Right lung (tissue), 2 donors: ENCODE measurements at regions not wholly inside any gene's neighbourhood (a gene's known extent, or its start where the extent isn't known, plus 50 kb on each side); places are given as distances from the start of the nearest gene placed in this dataset.

Source experiments
- DNase-seq, 2 donors: peaks; one replicate each; pipeline ENCODE4 v3.0.0-alpha.2; 2013

DNA sequence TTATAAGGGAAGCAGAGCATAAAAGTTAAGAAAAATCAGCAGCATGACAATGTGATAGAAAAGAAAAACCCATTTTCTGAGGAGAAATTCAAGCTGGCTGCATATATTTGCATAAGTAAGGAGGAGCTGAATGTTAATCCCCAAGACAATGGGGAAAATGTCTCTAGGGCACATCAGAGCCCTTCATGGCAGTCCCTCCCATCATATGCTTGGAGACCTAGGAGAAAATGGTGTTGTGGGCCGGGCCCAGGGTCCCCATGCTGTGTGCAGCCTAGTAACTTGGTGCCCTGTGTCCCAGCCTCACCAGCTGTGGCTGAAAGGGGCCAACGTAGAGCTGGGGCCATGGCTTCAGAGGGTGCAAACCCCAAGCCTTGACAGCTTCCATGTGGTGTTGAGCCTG is 100.6 kb upstream of the PLPPR4 start:
- no peak for DNase-seq

DNA sequence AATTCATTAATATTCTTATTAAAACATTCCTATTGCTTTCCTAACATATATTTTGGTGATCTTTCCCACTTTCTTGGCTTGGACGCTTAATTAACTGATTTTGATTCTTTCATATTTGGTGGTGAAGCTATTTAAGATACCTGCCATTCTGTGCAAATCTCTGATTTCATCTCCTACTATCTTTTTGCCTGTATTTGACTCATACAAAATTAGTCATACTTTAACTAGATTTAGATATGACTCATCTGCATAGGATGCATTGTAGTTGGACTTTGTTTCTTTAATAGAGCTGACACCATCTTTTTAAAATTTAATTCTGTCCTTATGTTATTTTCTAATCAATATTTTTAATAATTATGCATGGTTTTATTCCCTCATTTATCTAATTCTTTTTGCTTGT is 93.8 kb upstream of the PLPPR4 start:
- no peak for DNase-seq

DNA sequence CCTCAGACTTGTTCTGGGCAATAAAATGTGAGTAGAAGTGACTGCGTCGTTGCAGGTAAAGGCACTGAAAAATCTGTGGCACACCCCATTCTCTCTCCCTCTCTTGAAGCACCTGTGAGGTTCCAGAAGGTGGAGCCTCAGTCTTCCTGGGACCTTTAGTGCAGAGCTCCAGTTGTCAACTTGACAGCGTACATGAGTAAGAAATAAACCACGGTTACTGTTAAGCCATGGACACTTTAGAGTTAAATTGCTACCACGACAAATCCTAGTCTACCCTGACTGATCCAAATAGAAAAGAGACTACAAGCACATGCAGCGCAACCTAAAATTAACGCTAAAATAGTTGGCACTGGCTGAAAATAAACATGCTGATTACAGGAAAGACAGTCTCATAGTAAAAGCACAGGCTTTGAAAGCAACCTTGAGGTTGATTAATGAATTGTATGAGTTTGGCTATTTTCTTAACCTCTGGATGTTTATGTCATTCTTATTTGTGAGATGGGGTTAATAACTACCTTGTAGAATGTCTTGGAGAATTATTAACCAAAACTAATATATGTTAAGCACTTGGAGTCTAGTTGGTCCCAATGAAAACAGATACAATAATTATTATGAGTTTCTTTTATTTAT is 93.0 kb upstream of the PLPPR4 start:
- DNase-seq, result no peak

DNA sequence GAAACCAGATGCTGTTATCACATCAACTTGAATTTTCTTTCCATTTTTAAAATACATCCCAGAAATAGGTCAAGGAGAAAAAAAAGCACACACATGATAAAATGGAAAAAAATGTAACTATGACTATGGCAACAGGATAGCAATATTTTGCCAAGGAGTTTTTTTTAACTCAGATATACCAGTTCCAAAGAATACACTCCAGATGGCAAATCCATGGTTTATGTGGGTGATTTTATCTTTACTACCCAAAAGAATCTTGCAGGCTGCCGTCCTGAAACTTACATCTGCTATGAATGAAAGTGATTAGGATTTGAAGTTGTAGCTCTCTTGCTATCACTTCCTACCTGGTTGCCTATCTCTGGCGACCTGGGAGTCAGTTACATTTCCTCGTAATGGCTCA is 91.0 kb upstream of the PLPPR4 start:
- DNase-seq, result no peak

DNA sequence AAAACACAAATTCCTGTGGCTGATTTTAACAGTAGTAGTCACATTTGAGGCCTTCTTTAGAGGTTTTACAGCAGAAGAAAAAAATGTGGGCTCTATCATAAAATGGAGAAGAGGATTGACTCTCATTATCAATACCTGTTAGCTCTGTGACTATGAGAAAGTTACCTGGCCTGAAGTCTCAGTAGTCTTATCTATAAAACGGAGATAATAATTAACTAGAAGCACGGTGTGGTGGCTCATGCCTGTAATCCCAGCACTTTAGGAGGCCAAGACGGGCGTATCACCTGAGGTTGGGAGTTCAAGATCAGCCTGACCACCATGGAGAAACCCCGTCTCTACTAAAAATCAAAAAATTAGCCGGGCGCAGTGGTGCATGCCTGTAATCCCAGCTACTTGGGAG is 90.4 kb upstream of the PLPPR4 start:
- DNase-seq, result no peak

- DNase-seq, result no peak
Observed at GRCh38 chr1:99176753-99177152, 87.5 kb upstream of the PLPPR4 start.

GRCh38 chr1:99177465-99177864 is 86.8 kb upstream of the PLPPR4 start:
- DNase-seq, result no peak

GRCh38 chr1:99180343-99180808 is 83.9 kb upstream of the PLPPR4 start:
- DNase-seq, result peak; percentile 67 to 81

DNA sequence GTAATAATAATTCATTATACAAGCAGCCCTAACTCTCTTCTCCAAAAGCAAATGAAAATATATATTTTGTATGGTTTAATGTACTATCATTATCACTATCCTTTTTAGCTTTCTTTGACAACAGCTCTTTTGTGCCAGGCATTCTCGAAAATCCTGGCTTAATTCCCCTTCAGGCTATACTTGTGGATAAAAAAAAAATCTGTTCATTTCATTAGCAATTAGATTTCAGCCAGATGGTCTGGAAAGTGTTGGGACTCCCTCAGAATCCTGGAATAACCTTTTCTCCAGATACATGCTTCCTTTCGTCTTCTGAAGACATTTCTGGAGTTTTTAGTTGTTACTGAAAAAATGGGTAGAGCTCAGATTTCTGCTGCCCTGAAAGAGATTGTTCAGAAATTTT is 83.4 kb upstream of the PLPPR4 start:
- DNase-seq, result peak; percentile 27 to 35

DNA sequence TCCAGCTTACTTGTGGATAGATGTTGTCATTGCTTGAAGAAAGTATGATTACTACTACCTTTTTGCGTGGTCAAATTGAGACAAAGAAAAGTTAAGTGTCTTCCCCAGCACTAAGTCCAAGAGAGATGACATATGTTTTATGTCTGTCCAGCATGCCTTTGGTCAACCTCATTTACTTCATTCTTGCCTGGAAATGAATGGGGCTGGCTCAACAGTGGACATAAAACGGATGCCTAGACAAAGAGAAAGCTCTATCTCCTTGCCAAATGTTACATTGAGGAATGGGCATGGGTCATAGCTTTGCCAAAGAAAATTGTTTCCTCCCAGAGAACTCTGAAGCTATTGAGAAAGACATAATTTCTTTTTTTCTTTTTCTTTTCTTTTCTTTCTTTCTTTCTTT is 82.4 kb upstream of the PLPPR4 start:
- peak; percentile 38 to 46 for DNase-seq

GRCh38 chr1:99185196-99185595 is 79.1 kb upstream of the PLPPR4 start:
- DNase-seq, result no peak

- DNase-seq, result no peak
Observed at GRCh38 chr1:99193431-99193830, 70.9 kb upstream of the PLPPR4 start.

DNA sequence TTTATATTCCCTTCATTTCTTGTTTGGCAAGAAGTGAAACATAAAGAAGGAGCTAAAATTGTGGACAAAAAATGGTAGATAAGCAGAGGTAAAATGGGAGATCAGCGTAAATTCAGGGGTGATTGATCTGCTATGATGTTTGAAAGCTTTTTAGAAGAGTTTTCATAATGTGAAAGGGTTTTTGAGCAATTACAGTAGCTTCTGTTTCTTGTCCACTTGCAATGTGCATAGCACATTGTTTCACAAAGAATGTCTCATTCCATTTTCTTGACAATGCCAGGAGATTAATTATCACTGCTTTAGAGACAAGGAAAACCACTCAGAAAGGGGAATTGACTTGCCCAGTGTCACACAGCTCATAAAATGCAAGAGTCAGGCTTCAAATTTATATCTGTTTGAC is 65.9 kb upstream of the PLPPR4 start:
- no peak for DNase-seq

DNA sequence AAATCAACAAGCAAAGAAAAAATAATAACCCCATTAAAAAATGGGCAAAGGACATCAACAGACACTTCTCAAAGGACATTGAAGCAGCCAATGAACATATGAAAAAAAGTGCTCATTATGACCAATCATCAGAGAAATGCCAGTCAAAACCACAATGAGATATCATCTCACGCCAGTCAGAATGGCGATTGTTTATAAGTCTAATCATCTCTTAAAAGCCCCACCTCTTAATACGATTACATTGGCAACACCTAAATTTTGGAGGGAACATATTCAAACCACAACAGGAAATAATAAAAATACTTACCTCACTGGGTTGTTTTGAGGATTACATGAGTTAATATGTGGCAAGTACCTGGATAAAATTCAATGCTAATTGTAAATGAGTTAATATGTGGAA is 57.1 kb upstream of the PLPPR4 start:
- DNase-seq, result no peak
